ENCODE measurements at regions not wholly inside any gene's neighbourhood (a gene's known extent, or its start where the extent isn't known, plus 50 kb on each side); places are given as distances from the start of the nearest gene placed in this dataset.

DNA sequence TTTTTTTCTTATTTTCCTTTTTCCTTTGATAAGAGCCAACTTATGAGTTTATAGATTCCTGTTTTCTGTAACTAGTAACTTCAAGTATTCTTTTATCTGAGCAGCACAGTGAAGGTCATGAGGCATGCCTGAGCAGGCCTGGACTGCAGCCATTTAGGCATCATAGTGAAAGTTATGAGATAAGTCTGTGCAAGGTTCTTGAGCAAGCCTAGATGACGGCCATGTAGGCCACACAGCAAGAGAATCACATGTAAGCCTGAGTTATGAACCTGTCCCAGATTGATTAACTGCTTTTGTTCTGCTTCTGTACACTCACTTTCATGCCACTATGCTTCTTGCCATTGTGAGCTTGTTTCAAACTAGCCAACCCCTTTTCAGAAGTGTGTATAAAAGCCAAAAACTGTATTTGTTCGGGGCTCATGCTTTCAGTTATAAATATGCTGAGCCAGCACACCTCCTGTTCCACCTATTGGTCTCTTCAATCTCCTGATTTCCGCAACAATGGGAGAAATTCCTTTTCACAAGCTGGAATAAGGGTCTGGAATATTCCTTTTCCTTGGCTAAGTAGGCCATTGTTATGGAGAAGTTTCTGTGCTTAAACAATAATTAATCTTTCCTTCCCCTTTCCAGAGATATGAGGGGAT is 745.7 kb downstream of the FAM181B start:
- BruUV-seq (replicated peaks): no TSS peak
- no peak overlapping the region for H2AK9ac ChIP-seq (replicated peaks; ENCODE audit: low read depth, low read length, poor library complexity)
- H2AFZ ChIP-seq (replicated peaks; ENCODE audit: low read length, poor library complexity): no peak overlapping the region
- ATAC-seq (ENCODE audit: low read depth) (no peak), DNase-seq (no peak)
- no peaks in the 10 kb centered on the region for H3K9me1 ChIP-seq (ENCODE audit: insufficient read depth, low read length)
- no peak overlapping the region for H4K8ac ChIP-seq (ENCODE audit: low read depth in 2 of 2, low read length in 2 of 2)
- in situ Hi-C loops (cut with MboI; ENCODE audit: low sequenced_read_pairs) (no loop called here), dilution Hi-C loops (cut with HindIII; ENCODE audit: low sequenced_read_pairs, unreplicated experiment) (no loop called here), intact Hi-C loops (cut with micrococcal nuclease) (no loop called here)
- no peak overlapping the region for H2BK20ac ChIP-seq (ENCODE audit: low read depth, low read length)
- no peak overlapping the region for H4K5ac ChIP-seq (ENCODE audit: low read depth, low read length)
- H3K36me3 ChIP-seq (ENCODE audit: control insufficient read depth, insufficient read depth, low read length): no peaks in the 10 kb centered on the region
- no peak overlapping the region for H3K23ac ChIP-seq (ENCODE audit: low read depth, low read length)
- H3K79me1 ChIP-seq (ENCODE audit: low read depth in 1 of 2, low read length in 2 of 2): no peaks in the 10 kb centered on the region
- no peak overlapping the region for H3K4me3 ChIP-seq (ENCODE audit: insufficient read depth, low read depth, low read length)
- H3K18ac ChIP-seq (ENCODE audit: low read depth, low read length): no peak overlapping the region
- H4K20me1 ChIP-seq (ENCODE audit: insufficient read depth, low read length): no peaks in the 10 kb centered on the region
- H4K91ac ChIP-seq (ENCODE audit: insufficient read depth, low read depth, low read length): no peak overlapping the region
- no peak overlapping the region for H2BK120ac ChIP-seq (ENCODE audit: low read depth, low read length)
- no peaks in the 10 kb centered on the region for H3K4me1 ChIP-seq (ENCODE audit: control insufficient read depth, insufficient read depth, low read length)
- no peak overlapping the region for H3K14ac ChIP-seq (replicated peaks; ENCODE audit: low read depth, low read length)
- peaks cover 8% of the 10 kb centered on the region for H3K9me3 ChIP-seq (ENCODE audit: control insufficient read depth, insufficient read depth, low read length)
- no peak overlapping the region for H2BK15ac ChIP-seq (ENCODE audit: low read depth, low read length)
- TF ChIP-seq MAFK (IDR thresholded peaks at IDR 0.05; ENCODE audit: low read depth, low read length): peak; percentile 56
- no peak for TF ChIP-seq RAD21 (IDR thresholded peaks at IDR 0.05; ENCODE audit: low read length)
- H3K27ac ChIP-seq (ENCODE audit: insufficient read depth, low read length): no peak overlapping the region
- H3K4me2 ChIP-seq (ENCODE audit: low read depth, low read length): no peak overlapping the region
- ChIA-PET POLR2A (ENCODE audit: unreplicated experiment) (no interaction called here), CTCF (no interaction called here)
- no peaks in the 10 kb centered on the region for H3K27me3 ChIP-seq (ENCODE audit: control insufficient read depth, insufficient read depth, low read length)
- no CpG with 5 or more reads among the region's 3 CpGs for WGBS, 2 experiments (ENCODE audit: extremely low coverage in 2 of 2, insufficient read length in 1 of 2)
- no peak overlapping the region for H2BK5ac ChIP-seq (ENCODE audit: low read depth, low read length, poor library complexity, severe bottlenecking)
- H2AK5ac ChIP-seq (ENCODE audit: low read depth, low read length): no peak overlapping the region
- no peak overlapping the region for H3K9ac ChIP-seq (ENCODE audit: low read depth, low read length)
- H3K56ac ChIP-seq (ENCODE audit: extremely low read depth, insufficient read depth, low read length): no peak overlapping the region
- no peak overlapping the region for H3K4ac ChIP-seq (ENCODE audit: low read depth, low read length)
